ENCODE measurements at regions not wholly inside any gene's neighbourhood (a gene's known extent, or its start where the extent isn't known, plus 50 kb on each side); places are given as distances from the start of the nearest gene placed in this dataset.

GRCh38 chr4:177228599-177228998 lies 81.1 kb upstream of the NEIL3 start:
- WGBS, 2 donors: 87 to 88% methylated on average over 4 of the region's 4 CpGs
- no peak for TF ChIP-seq POLR2A (IDR thresholded peaks at IDR 0.05)
- TF ChIP-seq EP300 (IDR thresholded peaks at IDR 0.05): no peak
- no peak for TF ChIP-seq POLR2AphosphoS5 (IDR thresholded peaks at IDR 0.05)
- TF ChIP-seq CTCF (IDR thresholded peaks at IDR 0.05): no peak
- no peak overlapping the region for H3K4me3 ChIP-seq

GRCh38 chr4:177229331-177229730 lies 80.3 kb upstream of the NEIL3 start:
- Histone ChIP-seq H3K36me3 (no peaks in the 10 kb centered on the region), H3K4me3 (peak overlapping the region in 2 of 4 donors; percentile 8 to 26), H3K27me3 (no peaks in the 10 kb centered on the region), H3K27ac (no peak overlapping the region), H3K4me1 (peaks cover 0 to 3% (median 0%) of the 10 kb centered on the region in 4 donors), H3K9me3 (no peaks in the 10 kb centered on the region)
- no peak for DNase-seq
- TF ChIP-seq POLR2A (IDR thresholded peaks at IDR 0.05) (no peak), EP300 (IDR thresholded peaks at IDR 0.05) (no peak), POLR2AphosphoS5 (IDR thresholded peaks at IDR 0.05) (no peak), CTCF (IDR thresholded peaks at IDR 0.05) (no peak)
- intact Hi-C loops (cut with DNase I): no loop called here
- 40% methylated on average over 7 of the region's 7 CpGs for WGBS, 2 donors

More at GRCh38 chr4:177228599-177228998, 81.1 kb upstream of the NEIL3 start:
- no peak for DNase-seq
- intact Hi-C loops (cut with DNase I): no loop called here
- Histone ChIP-seq H3K9me3 (no peaks in the 10 kb centered on the region), H3K36me3 (no peaks in the 10 kb centered on the region), H3K27me3 (no peaks in the 10 kb centered on the region), H3K4me1 (peaks cover 0 to 3% (median 0%) of the 10 kb centered on the region in 4 donors), H3K27ac (no peak overlapping the region)

- intact Hi-C loops (cut with DNase I): no loop called here
- Histone ChIP-seq H3K4me1 (peaks cover 0 to 3% (median 0%) of the 10 kb centered on the region in 4 donors), H3K36me3 (no peaks in the 10 kb centered on the region), H3K9me3 (no peaks in the 10 kb centered on the region), H3K4me3 (no peak overlapping the region), H3K27ac (no peak overlapping the region), H3K27me3 (no peaks in the 10 kb centered on the region)
- TF ChIP-seq POLR2A (IDR thresholded peaks at IDR 0.05) (no peak), EP300 (IDR thresholded peaks at IDR 0.05) (no peak), CTCF (IDR thresholded peaks at IDR 0.05) (no peak), POLR2AphosphoS5 (IDR thresholded peaks at IDR 0.05) (no peak)
- no peak for DNase-seq
Measured at GRCh38 chr4:177232473-177232872, 77.2 kb upstream of the NEIL3 start.

- Histone ChIP-seq H3K27me3 (no peaks in the 10 kb centered on the region), H3K4me1 (peaks cover 0 to 4% (median 0%) of the 10 kb centered on the region in 4 donors), H3K36me3 (no peaks in the 10 kb centered on the region), H3K9me3 (no peaks in the 10 kb centered on the region), H3K27ac (no peak overlapping the region), H3K4me3 (no peak overlapping the region)
- TF ChIP-seq POLR2A (IDR thresholded peaks at IDR 0.05): no peak
- TF ChIP-seq CTCF (IDR thresholded peaks at IDR 0.05): no peak
- TF ChIP-seq POLR2AphosphoS5 (IDR thresholded peaks at IDR 0.05): no peak
- TF ChIP-seq EP300 (IDR thresholded peaks at IDR 0.05): no peak
- 79 to 81% methylated on average over 1 of the region's 1 CpG for WGBS, 2 donors
- intact Hi-C loops (cut with DNase I): no loop called here
- no peak for DNase-seq
Measured at GRCh38 chr4:177235026-177235425, 74.6 kb upstream of the NEIL3 start.

- no peak overlapping the region for H3K4me3 ChIP-seq
- no peak overlapping the region for H3K27ac ChIP-seq
- TF ChIP-seq CTCF (IDR thresholded peaks at IDR 0.05) (no peak), POLR2AphosphoS5 (IDR thresholded peaks at IDR 0.05) (no peak), POLR2A (IDR thresholded peaks at IDR 0.05) (no peak)
- no peak for DNase-seq
- H3K4me1 ChIP-seq: peaks cover 0 to 5% (median 0%) of the 10 kb centered on the region in 4 donors
- 83 to 87% methylated on average over 4 of the region's 4 CpGs for WGBS, 2 donors
- intact Hi-C loops (cut with DNase I): no loop called here
- no peaks in the 10 kb centered on the region for H3K36me3 ChIP-seq
- no peaks in the 10 kb centered on the region for H3K9me3 ChIP-seq
- no peaks in the 10 kb centered on the region for H3K27me3 ChIP-seq
Measured at GRCh38 chr4:177236886-177237285, 72.8 kb upstream of the NEIL3 start.
